Osteoblast (primary cell): ENCODE measurements at regions not wholly inside any gene's neighbourhood (a gene's known extent, or its start where the extent isn't known, plus 50 kb on each side); places are given as distances from the start of the nearest gene placed in this dataset.

ENCODE experiments used
- DNase-seq: peaks from one replicate; pipeline ENCODE4 v3.0.0; 2011; ENCODE audit warnings: low spot score, mixed read lengths; ENCODE audit not compliant: insufficient read length; ENCODE audit errors: missing footprints
- H2AFZ ChIP-seq: 2 replicates; pipeline ENCODE4 v1.6.0; 2011; ENCODE audit warnings: mild to moderate bottlenecking, low read length
- H3K27ac ChIP-seq: 2 replicates; pipeline ENCODE4 v1.5.1; 2011; ENCODE audit warnings: mild to moderate bottlenecking, low read depth, low read length, moderate library complexity
- H3K27me3 ChIP-seq: 2 replicates; pipeline ENCODE4 v1.6.0; 2012; ENCODE audit warnings: mild to moderate bottlenecking, control low read depth, inconsistent platforms, low read length, moderate library complexity; ENCODE audit not compliant: insufficient read depth
- H3K36me3 ChIP-seq: 2 replicates; pipeline ENCODE4 v1.5.1; 2011; ENCODE audit warnings: mild to moderate bottlenecking, low read length, control low read depth, moderate library complexity; ENCODE audit not compliant: insufficient read depth
- H3K4me1 ChIP-seq: 2 replicates; pipeline ENCODE4 v1.5.1; 2011; ENCODE audit warnings: mild to moderate bottlenecking, low read length, control low read depth, moderate library complexity; ENCODE audit not compliant: insufficient read depth
- H3K4me2 ChIP-seq: 2 replicates; pipeline ENCODE4 v1.6.0; 2011; ENCODE audit warnings: mild to moderate bottlenecking, low read length; ENCODE audit not compliant: insufficient read depth
- H3K4me3 ChIP-seq: fragments of 200-600 bp; sonication (generic); 3 replicates; pipeline ENCODE4 v1.5.1; 2012; ENCODE audit warnings: mild to moderate bottlenecking, low read length, inconsistent platforms; ENCODE audit not compliant: insufficient read depth
- H3K79me2 ChIP-seq: 2 replicates; pipeline ENCODE4 v1.6.0; 2012; ENCODE audit warnings: mild to moderate bottlenecking, low read length, control low read depth, inconsistent platforms; ENCODE audit not compliant: insufficient read depth
- H3K9me3 ChIP-seq: 2 replicates; pipeline ENCODE4 v1.5.1; 2011; ENCODE audit warnings: low read depth, low read length, control low read depth
- H4K20me1 ChIP-seq: 2 replicates; pipeline ENCODE4 v1.6.0; 2012; ENCODE audit warnings: mild to moderate bottlenecking, low read length, control low read depth; ENCODE audit not compliant: insufficient read depth
- TF ChIP-seq, protein P1 (sequence below): IDR thresholded peaks from 2 replicates; pipeline ENCODE4 v1.5.1; 2011; ENCODE audit warnings: mild to moderate bottlenecking, low read depth, low read length, moderate library complexity; ENCODE audit errors: extremely low read depth

DNA sequence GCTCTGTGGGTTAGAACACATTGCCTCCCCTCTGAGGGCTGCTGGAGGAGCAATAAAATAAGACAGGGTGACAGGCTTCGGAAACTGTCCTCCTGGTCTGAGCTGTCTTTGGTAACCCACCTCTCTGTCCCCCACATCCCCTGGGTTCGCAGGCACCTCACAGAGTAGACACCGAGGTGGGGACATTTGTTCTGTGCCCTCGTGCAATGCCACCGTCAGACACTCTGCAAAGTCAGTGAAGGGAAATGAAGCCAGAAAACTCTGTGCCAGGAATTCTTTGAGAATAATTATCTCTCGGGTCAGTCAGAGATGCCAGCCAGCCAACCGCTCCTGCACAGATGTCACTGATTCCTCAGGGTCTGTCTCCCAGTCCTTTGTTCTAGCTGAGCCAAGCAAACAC, 493.6 kb downstream of the FOXO1 start:
- no peak overlapping the region for H3K4me3 ChIP-seq
- H4K20me1 ChIP-seq = no peaks in the 10 kb centered on the region
- no peaks in the 10 kb centered on the region for H3K4me1 ChIP-seq
- no peaks in the 10 kb centered on the region for H3K9me3 ChIP-seq
- H3K79me2 ChIP-seq = no peaks in the 10 kb centered on the region
- H3K27me3 ChIP-seq = peaks cover 26% of the 10 kb centered on the region
- no peak overlapping the region for H3K27ac ChIP-seq
- no peak overlapping the region for H3K4me2 ChIP-seq
- H2AFZ ChIP-seq = no peak overlapping the region
- DNase-seq = no peak
- TF ChIP-seq, protein P1, sequence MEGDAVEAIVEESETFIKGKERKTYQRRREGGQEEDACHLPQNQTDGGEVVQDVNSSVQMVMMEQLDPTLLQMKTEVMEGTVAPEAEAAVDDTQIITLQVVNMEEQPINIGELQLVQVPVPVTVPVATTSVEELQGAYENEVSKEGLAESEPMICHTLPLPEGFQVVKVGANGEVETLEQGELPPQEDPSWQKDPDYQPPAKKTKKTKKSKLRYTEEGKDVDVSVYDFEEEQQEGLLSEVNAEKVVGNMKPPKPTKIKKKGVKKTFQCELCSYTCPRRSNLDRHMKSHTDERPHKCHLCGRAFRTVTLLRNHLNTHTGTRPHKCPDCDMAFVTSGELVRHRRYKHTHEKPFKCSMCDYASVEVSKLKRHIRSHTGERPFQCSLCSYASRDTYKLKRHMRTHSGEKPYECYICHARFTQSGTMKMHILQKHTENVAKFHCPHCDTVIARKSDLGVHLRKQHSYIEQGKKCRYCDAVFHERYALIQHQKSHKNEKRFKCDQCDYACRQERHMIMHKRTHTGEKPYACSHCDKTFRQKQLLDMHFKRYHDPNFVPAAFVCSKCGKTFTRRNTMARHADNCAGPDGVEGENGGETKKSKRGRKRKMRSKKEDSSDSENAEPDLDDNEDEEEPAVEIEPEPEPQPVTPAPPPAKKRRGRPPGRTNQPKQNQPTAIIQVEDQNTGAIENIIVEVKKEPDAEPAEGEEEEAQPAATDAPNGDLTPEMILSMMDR = no peak
- no peaks in the 10 kb centered on the region for H3K36me3 ChIP-seq

GRCh38 chr13:40175639-40176038, 490.8 kb downstream of the FOXO1 start:
- no peaks in the 10 kb centered on the region for H4K20me1 ChIP-seq
- H2AFZ ChIP-seq = no peak overlapping the region
- H3K36me3 ChIP-seq = no peaks in the 10 kb centered on the region
- H3K79me2 ChIP-seq = no peaks in the 10 kb centered on the region
- TF ChIP-seq, protein P1 = no peak
- DNase-seq = no peak
- no peak overlapping the region for H3K27ac ChIP-seq
- no peak overlapping the region for H3K4me2 ChIP-seq
- peaks cover 21% of the 10 kb centered on the region for H3K27me3 ChIP-seq
- H3K4me3 ChIP-seq = no peak overlapping the region
- no peaks in the 10 kb centered on the region for H3K9me3 ChIP-seq
- no peaks in the 10 kb centered on the region for H3K4me1 ChIP-seq

DNA sequence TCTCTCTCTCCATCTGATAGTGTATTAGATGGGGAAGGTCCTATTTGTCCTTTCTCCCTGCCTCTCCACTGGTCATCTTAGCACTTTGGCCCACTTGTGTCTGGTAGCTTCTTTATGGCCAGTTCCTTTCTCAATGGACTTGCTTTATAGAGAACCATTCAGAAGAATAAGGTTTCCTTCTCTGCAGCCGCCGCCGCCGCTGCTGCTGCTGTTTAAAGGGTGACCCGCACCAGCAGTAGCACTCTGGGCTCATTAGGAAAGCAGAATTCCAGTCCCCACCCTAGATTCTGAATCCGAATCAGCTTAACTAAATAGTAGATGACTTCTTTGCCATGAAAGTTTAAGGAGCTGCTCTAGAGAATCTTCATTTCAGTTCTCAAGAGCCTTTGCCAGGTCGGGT, 490.2 kb downstream of the FOXO1 start:
- peaks cover 21% of the 10 kb centered on the region for H3K27me3 ChIP-seq
- no peak overlapping the region for H2AFZ ChIP-seq
- H3K27ac ChIP-seq = no peak overlapping the region
- no peaks in the 10 kb centered on the region for H3K9me3 ChIP-seq
- H3K79me2 ChIP-seq = no peaks in the 10 kb centered on the region
- no peak overlapping the region for H3K4me2 ChIP-seq
- DNase-seq = no peak
- TF ChIP-seq, protein P1 = no peak
- H4K20me1 ChIP-seq = no peaks in the 10 kb centered on the region
- no peaks in the 10 kb centered on the region for H3K36me3 ChIP-seq
- no peaks in the 10 kb centered on the region for H3K4me1 ChIP-seq
- H3K4me3 ChIP-seq = no peak overlapping the region

DNA sequence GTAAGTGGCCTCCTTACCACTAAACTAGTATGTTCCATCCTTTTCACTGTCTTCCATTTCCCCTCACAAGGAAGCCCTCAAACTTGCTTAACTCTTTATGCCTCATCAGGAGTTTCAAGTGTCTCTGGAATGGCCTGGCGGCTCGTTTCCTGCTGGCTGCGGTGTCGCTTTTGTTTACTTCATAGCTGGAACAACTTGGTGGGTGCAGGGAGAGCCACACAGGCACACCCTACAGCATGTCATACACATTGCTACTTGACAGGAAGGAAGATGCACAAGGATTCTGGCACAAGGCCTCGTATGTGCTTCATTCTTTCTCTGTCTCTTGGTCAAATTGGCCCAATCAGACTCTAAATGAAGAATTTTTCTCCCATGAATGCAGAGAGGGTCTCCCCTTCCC, 488.3 kb downstream of the FOXO1 start:
- Histone ChIP-seq H3K4me2 (no peak overlapping the region), H2AFZ (no peak overlapping the region), H3K79me2 (no peaks in the 10 kb centered on the region), H3K4me3 (no peak overlapping the region), H3K27ac (no peak overlapping the region), H4K20me1 (no peaks in the 10 kb centered on the region), H3K27me3 (peaks cover 7% of the 10 kb centered on the region), H3K9me3 (no peaks in the 10 kb centered on the region), H3K36me3 (no peaks in the 10 kb centered on the region), H3K4me1 (no peaks in the 10 kb centered on the region)
- TF ChIP-seq, protein P1 = no peak
- DNase-seq = no peak
